H9 (cell line): ENCODE measurements at regions not wholly inside any gene's neighbourhood (a gene's known extent, or its start where the extent isn't known, plus 50 kb on each side); places are given as distances from the start of the nearest gene placed in this dataset.

ENCODE experiments used
- DNase-seq: peaks from one replicate; pipeline ENCODE4 v3.0.0-alpha.2; 2017
- H2AFZ ChIP-seq: one replicate; pipeline ENCODE4 v1.6.1; 2013; ENCODE audit warnings: mild to moderate bottlenecking, low read length, control low read depth, moderate library complexity
- H2AK5ac ChIP-seq: 2 replicates; pipeline ENCODE4 v1.6.1; 2013; ENCODE audit warnings: low read length, control low read depth, mixed read lengths; ENCODE audit not compliant: insufficient read length
- H2BK120ac ChIP-seq: one replicate; pipeline ENCODE4 v1.6.1; 2013; ENCODE audit warnings: low read depth, mild to moderate bottlenecking, low read length, control low read depth, inconsistent platforms; ENCODE audit not compliant: poor library complexity, severe bottlenecking
- H2BK12ac ChIP-seq: 2 replicates; pipeline ENCODE4 v1.6.1; 2013; ENCODE audit warnings: low read length, control low read depth, mixed read lengths, low read depth; ENCODE audit not compliant: insufficient read length
- H2BK15ac ChIP-seq: 2 replicates; pipeline ENCODE4 v1.6.1; 2013; ENCODE audit warnings: low read depth, low read length, control low read depth
- H2BK20ac ChIP-seq: one replicate; pipeline ENCODE4 v1.6.1; 2013; ENCODE audit warnings: low read depth, mild to moderate bottlenecking, low read length, control low read depth, inconsistent platforms; ENCODE audit not compliant: poor library complexity, severe bottlenecking
- H2BK5ac ChIP-seq: 2 replicates; pipeline ENCODE4 v1.6.1; 2013; ENCODE audit warnings: low read length, control low read depth, mixed read lengths; ENCODE audit not compliant: insufficient read length
- H3K14ac ChIP-seq: 2 replicates; pipeline ENCODE4 v1.6.1; 2013; ENCODE audit warnings: low read length, control low read depth; ENCODE audit not compliant: insufficient read depth
- H3K18ac ChIP-seq: 2 replicates; pipeline ENCODE4 v1.6.1; 2013; ENCODE audit warnings: low read depth, mild to moderate bottlenecking, mixed read lengths, low read length, control low read depth; ENCODE audit not compliant: insufficient read length
- H3K23ac ChIP-seq: 2 replicates; pipeline ENCODE4 v1.6.1; 2013; ENCODE audit warnings: low read length, control low read depth, mixed read lengths, low read depth; ENCODE audit not compliant: insufficient read length
- H3K23me2 ChIP-seq: 2 replicates; pipeline ENCODE4 v1.6.1; 2013; ENCODE audit warnings: low read depth, mild to moderate bottlenecking, mixed read lengths, low read length, control low read depth; ENCODE audit not compliant: insufficient read length, poor library complexity, severe bottlenecking
- H3K27ac ChIP-seq: 2 replicates; pipeline ENCODE4 v1.5.1; 2013; ENCODE audit warnings: low read length, control low read depth, mixed read lengths, low read depth; ENCODE audit not compliant: insufficient read length
- H3K27me3 ChIP-seq: 2 replicates; pipeline ENCODE4 v1.6.1; 2013; ENCODE audit warnings: low read length, control low read depth, inconsistent platforms; ENCODE audit not compliant: insufficient read depth
- H3K4ac ChIP-seq: 2 replicates; pipeline ENCODE4 v1.6.1; 2013; ENCODE audit warnings: low read depth, mild to moderate bottlenecking, control low read depth, inconsistent platforms, low read length, moderate library complexity
- H3K4me1 ChIP-seq: 2 replicates; pipeline ENCODE4 v1.6.1; 2013; ENCODE audit warnings: low read length, control low read depth, inconsistent platforms; ENCODE audit not compliant: insufficient read depth
- H3K4me2 ChIP-seq: 2 replicates; pipeline ENCODE4 v1.6.1; 2013; ENCODE audit warnings: low read length, control low read depth, mixed read lengths; ENCODE audit not compliant: insufficient read length, insufficient read depth
- H3K56ac ChIP-seq: 2 replicates; pipeline ENCODE4 v1.6.1; 2013; ENCODE audit warnings: low read depth, mild to moderate bottlenecking, mixed read lengths, low read length, control low read depth; ENCODE audit not compliant: insufficient read length
- H3K79me1 ChIP-seq: 2 replicates; pipeline ENCODE4 v1.6.1; 2013; ENCODE audit warnings: low read depth, mild to moderate bottlenecking, moderate library complexity, low read length, control low read depth, inconsistent platforms; ENCODE audit not compliant: insufficient read depth, poor library complexity, severe bottlenecking
- H3K79me2 ChIP-seq: 2 replicates; pipeline ENCODE4 v1.6.1; 2013; ENCODE audit warnings: low read length, control low read depth, inconsistent platforms; ENCODE audit not compliant: insufficient read depth
- H3K9ac ChIP-seq: 2 replicates; pipeline ENCODE4 v1.6.1; 2013; ENCODE audit warnings: low read length, control low read depth, mixed read lengths; ENCODE audit not compliant: insufficient read length; ENCODE audit errors: extremely low read depth
- H3K9me3 ChIP-seq: one replicate; pipeline ENCODE4 v1.6.1; 2013; ENCODE audit warnings: low read depth, low read length, inconsistent platforms; ENCODE audit not compliant: control insufficient read depth
- H3T11ph ChIP-seq: one replicate; pipeline ENCODE4 v1.6.1; 2013; ENCODE audit warnings: mild to moderate bottlenecking, low read length, control low read depth, inconsistent platforms
- H4K20me1 ChIP-seq: one replicate; pipeline ENCODE4 v1.6.1; 2013; ENCODE audit not compliant: control insufficient read depth, insufficient read length, insufficient read depth
- H4K5ac ChIP-seq: 2 replicates; pipeline ENCODE4 v1.6.1; 2013; ENCODE audit warnings: low read depth, mild to moderate bottlenecking, mixed read lengths, low read length, control low read depth; ENCODE audit not compliant: insufficient read length
- H4K8ac ChIP-seq: replicated peaks from 2 replicates; pipeline ENCODE4 v1.6.1; 2013; ENCODE audit warnings: low read length, control low read depth, mixed read lengths, low read depth; ENCODE audit not compliant: insufficient read length
- H4K91ac ChIP-seq: 2 replicates; pipeline ENCODE4 v1.6.1; 2013; ENCODE audit warnings: low read depth, mild to moderate bottlenecking, moderate library complexity, mixed read lengths, low read length, control low read depth; ENCODE audit not compliant: insufficient read length
- H3K27ac Mint-ChIP-seq, 3 experiments: 2 replicates in 2 of 3; 3 replicates in 1 of 3; pipeline ENCODE4 v1.8.0; 2020 to 2021; ENCODE audit warnings: mixed read lengths in 3 of 3, mild to moderate bottlenecking in 1 of 3, moderate library complexity in 1 of 3
- H3K27me3 Mint-ChIP-seq: 2 replicates; pipeline ENCODE4 v1.8.0; 2021; ENCODE audit warnings: low read depth, mild to moderate bottlenecking, moderate library complexity, mixed read lengths
- H3K36me3 Mint-ChIP-seq, 3 experiments: 2 replicates in 2 of 3; 3 replicates in 1 of 3; pipeline ENCODE4 v1.8.0; 2020 to 2021; ENCODE audit warnings: low read depth in 3 of 3, mixed read lengths in 3 of 3; ENCODE audit not compliant: insufficient read depth in 1 of 3
- H3K4me1 Mint-ChIP-seq, 2 experiments: 2 replicates each; pipeline ENCODE4 v1.8.0; 2020; ENCODE audit warnings: mixed read lengths in 2 of 2
- H3K4me3 Mint-ChIP-seq, 2 experiments: 2 replicates in 1 of 2; 3 replicates in 1 of 2; pipeline ENCODE4 v1.8.0; 2020 to 2021; ENCODE audit warnings: mild to moderate bottlenecking in 2 of 2, mixed read lengths in 2 of 2, moderate library complexity in 1 of 2
- H3K9me3 Mint-ChIP-seq, 2 experiments: 2 replicates in 1 of 2; 3 replicates in 1 of 2; pipeline ENCODE4 v1.8.0; 2020; ENCODE audit warnings: mild to moderate bottlenecking in 2 of 2, mixed read lengths in 2 of 2, moderate library complexity in 1 of 2
- CTCF ChIP-seq: fragments of 200-600 bp; sonication (generic); conservative IDR thresholded peaks from 3 replicates; pipeline ENCODE4 v1.8.0; 2021; ENCODE audit warnings: antibody characterized with exemption, mild to moderate bottlenecking
- WGBS: extraction: QIAGEN DNeasy Blood & Tissue Kit; methylation state at CpG from one replicate; pipeline ENCODE4 v1.1.7; 2013; ENCODE audit warnings: missing lambda C conversion rate, low lambda C conversion rate, mixed read lengths; ENCODE audit not compliant: insufficient read length; ENCODE audit errors: extremely low coverage; 5-methylcytosine and 5-hydroxymethylcytosine counted together

- H3K27me3 ChIP-seq: no peaks in the 10 kb centered on the region
- Mint-ChIP-seq H3K4me3 (no peak overlapping the region), H3K27ac (no peak overlapping the region), H3K36me3 (no peaks in the 10 kb centered on the region), H3K9me3 (no peaks in the 10 kb centered on the region), H3K27me3 (no peaks in the 10 kb centered on the region), H3K4me1 (no peaks in the 10 kb centered on the region)
- TF ChIP-seq CTCF: no peak
- H2BK5ac ChIP-seq: no peak overlapping the region
- no CpG with 5 or more reads among the region's 1 CpG for WGBS
- H3K4me1 ChIP-seq: peaks cover under 1% of the 10 kb centered on the region; the same call in 1 of the 2 replicates
- no peak overlapping the region for H2BK20ac ChIP-seq
- no peak overlapping the region for H3K9ac ChIP-seq
- no peaks in the 10 kb centered on the region for H3K79me2 ChIP-seq
- no peak overlapping the region for H2AFZ ChIP-seq
- H2AK5ac ChIP-seq: no peak overlapping the region
- H2BK15ac ChIP-seq: no peak overlapping the region
- no peaks in the 10 kb centered on the region for H4K20me1 ChIP-seq
- no peaks in the 10 kb centered on the region for H3K79me1 ChIP-seq
- H3K14ac ChIP-seq: no peak overlapping the region
- H4K8ac ChIP-seq: no peak overlapping the region
- no peak overlapping the region for H4K5ac ChIP-seq
- H3K23ac ChIP-seq: no peak overlapping the region
- no peak overlapping the region for H3K4me2 ChIP-seq
- no peak for DNase-seq
- no peaks in the 10 kb centered on the region for H3K9me3 ChIP-seq
- H3K56ac ChIP-seq: no peak overlapping the region
- H3K4ac ChIP-seq: no peak overlapping the region
- H4K91ac ChIP-seq: no peak overlapping the region
- no peak overlapping the region for H2BK120ac ChIP-seq
- no peaks in the 10 kb centered on the region for H3K23me2 ChIP-seq
- H3K27ac ChIP-seq: no peak overlapping the region
- no peak overlapping the region for H3T11ph ChIP-seq
- H2BK12ac ChIP-seq: no peak overlapping the region
- no peak overlapping the region for H3K18ac ChIP-seq
These were observed 82.8 kb upstream of the SLC4A4 start for GRCh38 chr4:71255976-71256375.
